Kidney epithelial cell (primary cell): ENCODE measurements at regions not wholly inside any gene's neighbourhood (a gene's known extent, or its start where the extent isn't known, plus 50 kb on each side); places are given as distances from the start of the nearest gene placed in this dataset.

Experiments
- DNase-seq: peaks from one replicate; pipeline ENCODE4 v3.0.0-alpha.2; 2010; ENCODE audit warnings: low read depth
- H3K27me3 ChIP-seq: 2 replicates; pipeline ENCODE4 v1.6.0; 2011; ENCODE audit warnings: low read length; ENCODE audit not compliant: control insufficient read depth, insufficient read depth
- H3K36me3 ChIP-seq: 2 replicates; pipeline ENCODE4 v1.5.1; 2011; ENCODE audit warnings: low read length; ENCODE audit not compliant: control insufficient read depth, insufficient read depth
- H3K4me3 ChIP-seq: 2 replicates; pipeline ENCODE4 v1.5.1; 2011; ENCODE audit warnings: low read depth, mild to moderate bottlenecking, control low read depth, low read length
- TF ChIP-seq, protein P1 (sequence below): IDR thresholded peaks from 2 replicates; pipeline ENCODE4 v1.5.1; 2011; ENCODE audit warnings: mild to moderate bottlenecking, moderate library complexity, low read length, control low read depth, inconsistent platforms; ENCODE audit not compliant: insufficient read depth, poor library complexity, severe bottlenecking

DNA sequence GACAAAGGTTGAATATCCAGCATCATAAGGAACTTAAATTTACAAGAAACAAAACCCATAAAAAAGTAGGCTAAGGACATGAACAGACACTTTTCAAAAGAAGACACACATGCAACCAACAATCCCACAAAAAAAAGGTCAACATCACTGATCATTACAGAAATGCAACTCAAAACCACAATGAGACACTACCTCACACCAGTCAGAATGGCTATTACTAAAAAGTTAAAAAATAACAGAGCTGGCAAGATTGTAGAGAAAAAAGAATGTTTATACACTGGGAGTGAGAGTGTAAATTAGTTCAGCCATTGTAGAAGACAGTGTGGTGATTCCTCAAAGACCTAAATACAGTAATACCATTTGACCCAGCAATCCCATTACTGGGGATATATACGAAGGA, 474.7 kb downstream of the TRIML1 start:
- Histone ChIP-seq H3K27me3 (no peaks in the 10 kb centered on the region), H3K36me3 (no peaks in the 10 kb centered on the region), H3K4me3 (no peak overlapping the region)
- DNase-seq, result peak; percentile 51
- TF ChIP-seq, protein P1, sequence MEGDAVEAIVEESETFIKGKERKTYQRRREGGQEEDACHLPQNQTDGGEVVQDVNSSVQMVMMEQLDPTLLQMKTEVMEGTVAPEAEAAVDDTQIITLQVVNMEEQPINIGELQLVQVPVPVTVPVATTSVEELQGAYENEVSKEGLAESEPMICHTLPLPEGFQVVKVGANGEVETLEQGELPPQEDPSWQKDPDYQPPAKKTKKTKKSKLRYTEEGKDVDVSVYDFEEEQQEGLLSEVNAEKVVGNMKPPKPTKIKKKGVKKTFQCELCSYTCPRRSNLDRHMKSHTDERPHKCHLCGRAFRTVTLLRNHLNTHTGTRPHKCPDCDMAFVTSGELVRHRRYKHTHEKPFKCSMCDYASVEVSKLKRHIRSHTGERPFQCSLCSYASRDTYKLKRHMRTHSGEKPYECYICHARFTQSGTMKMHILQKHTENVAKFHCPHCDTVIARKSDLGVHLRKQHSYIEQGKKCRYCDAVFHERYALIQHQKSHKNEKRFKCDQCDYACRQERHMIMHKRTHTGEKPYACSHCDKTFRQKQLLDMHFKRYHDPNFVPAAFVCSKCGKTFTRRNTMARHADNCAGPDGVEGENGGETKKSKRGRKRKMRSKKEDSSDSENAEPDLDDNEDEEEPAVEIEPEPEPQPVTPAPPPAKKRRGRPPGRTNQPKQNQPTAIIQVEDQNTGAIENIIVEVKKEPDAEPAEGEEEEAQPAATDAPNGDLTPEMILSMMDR, result no peak

DNA sequence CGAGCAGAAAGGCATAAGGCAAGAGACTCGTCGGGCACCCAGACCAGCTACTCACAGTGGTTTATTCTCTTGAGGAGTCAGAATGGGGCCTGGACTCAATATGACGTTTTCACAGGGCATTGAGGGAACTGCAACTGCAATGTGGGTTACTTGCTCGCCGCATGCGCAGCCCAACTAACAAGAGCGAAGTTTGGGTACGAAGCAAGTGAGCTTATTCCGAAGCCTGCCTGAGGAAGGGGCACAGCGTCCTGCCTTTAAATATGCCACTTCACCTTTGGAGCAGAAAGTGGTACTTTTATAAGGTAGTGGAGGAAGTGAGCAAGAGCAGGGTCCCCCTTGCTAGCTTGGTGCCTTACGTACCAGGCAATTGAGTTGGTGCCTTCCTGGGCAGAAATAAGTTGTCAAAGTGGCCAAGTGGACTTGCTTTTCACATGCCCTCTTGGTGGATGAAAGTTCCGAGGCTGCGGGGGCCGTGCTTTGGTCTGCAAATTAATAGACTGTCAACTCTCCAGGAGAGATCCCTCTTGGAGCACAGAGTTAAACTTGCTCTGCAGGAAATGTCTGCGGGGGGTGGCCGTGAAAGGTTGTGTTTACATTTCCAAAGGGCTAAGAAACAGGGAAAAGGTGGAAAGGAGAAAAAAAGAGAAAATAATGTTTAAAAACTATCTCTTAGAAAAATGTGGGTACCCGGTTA, 480.4 kb downstream of the TRIML1 start:
- no peaks in the 10 kb centered on the region for H3K36me3 ChIP-seq
- no peak overlapping the region for H3K4me3 ChIP-seq
- TF ChIP-seq, protein P1, result no peak
- H3K27me3 ChIP-seq, result no peaks in the 10 kb centered on the region
- DNase-seq, result no peak

DNA sequence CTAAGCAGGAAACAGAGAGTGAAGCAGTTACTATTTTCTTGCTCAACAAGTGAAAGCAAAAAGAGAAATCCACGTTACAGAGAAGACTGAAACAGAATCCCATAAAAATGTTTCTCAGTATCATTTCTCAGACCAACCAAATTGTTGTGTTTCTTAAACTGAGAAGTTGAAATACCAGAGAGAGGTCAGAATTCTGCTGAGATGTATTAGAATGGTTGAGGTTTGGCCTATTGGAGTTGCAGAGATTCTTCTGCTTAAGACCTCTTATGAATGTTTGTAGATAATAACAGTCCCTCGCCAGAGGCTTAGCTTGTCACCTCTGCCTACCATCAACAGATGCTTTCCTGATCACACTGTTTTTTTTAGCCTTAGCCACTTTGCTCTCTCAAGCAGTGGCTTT, 481.4 kb downstream of the TRIML1 start:
- TF ChIP-seq, protein P1, result no peak
- no peaks in the 10 kb centered on the region for H3K36me3 ChIP-seq
- no peaks in the 10 kb centered on the region for H3K27me3 ChIP-seq
- no peak for DNase-seq
- no peak overlapping the region for H3K4me3 ChIP-seq

DNA sequence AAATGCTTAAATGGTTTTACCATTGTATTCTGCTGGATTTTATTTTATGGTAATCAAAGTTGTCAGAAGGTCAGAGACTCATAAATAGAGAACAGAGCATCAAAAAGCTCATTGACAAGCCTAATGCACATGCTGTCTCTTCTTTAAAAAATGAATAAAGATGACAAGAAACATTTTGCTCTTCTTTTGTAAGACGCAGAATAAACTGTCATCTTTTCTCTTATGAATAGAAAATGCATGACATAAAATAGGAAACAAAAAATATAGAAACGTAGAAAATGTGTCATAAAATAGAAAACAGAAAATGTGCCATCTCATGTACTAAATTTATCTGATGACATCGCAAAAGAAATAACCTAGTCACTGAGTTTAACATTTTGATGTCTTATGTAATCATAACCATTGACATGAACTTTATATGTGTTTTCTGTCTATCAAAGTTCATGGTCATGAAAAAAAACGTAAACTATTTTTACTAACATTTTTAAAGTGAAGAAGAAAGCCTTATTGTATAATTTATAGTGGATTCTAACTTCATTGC, 484.1 kb downstream of the TRIML1 start:
- H3K4me3 ChIP-seq, result no peak overlapping the region
- TF ChIP-seq, protein P1, result no peak
- H3K27me3 ChIP-seq, result no peaks in the 10 kb centered on the region
- no peak for DNase-seq
- H3K36me3 ChIP-seq, result no peaks in the 10 kb centered on the region

DNA sequence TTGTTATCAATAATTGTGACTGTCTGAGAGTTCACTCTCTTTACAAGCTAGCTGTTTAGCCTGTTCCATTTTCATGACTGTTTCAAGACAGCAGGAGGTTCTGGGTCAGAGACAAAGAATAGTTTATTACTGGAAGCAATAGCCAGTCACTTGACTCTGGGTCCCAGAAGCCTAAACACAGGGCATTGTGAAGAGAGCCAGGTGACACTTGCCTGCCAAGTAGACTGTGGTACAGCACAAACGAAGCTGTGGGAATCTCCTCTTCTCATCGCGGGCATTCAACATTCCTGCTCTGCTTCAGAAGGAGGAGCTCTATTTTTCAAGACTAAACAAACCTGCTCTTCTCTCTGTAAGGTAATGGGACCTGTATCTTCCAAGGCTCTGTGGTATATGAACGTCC, 485.1 kb downstream of the TRIML1 start:
- no peaks in the 10 kb centered on the region for H3K36me3 ChIP-seq
- no peaks in the 10 kb centered on the region for H3K27me3 ChIP-seq
- no peak overlapping the region for H3K4me3 ChIP-seq
- no peak for DNase-seq
- TF ChIP-seq, protein P1, result no peak

DNA sequence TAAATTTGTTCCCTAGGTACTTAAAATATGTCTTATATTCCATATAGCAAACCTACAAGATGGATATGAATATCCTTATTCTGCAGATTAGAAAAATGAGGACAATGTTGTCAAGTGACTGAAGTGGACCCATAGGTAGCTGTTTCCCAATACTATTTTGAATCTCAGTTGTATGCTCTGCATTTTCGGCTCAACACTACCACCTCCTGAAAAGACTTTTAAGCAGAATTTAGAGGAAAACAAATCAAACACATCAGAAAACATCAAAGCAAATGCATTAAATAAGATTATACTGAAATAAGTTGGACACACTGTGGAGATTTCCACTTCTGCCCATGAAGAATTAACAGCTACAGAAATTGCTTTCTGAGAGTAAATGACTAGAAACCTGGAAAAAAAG, 488.7 kb downstream of the TRIML1 start:
- no peak for DNase-seq

More for the DNA sequence above, 488.7 kb downstream of the TRIML1 start:
- Histone ChIP-seq H3K27me3 (no peaks in the 10 kb centered on the region), H3K4me3 (no peak overlapping the region), H3K36me3 (no peaks in the 10 kb centered on the region)
- TF ChIP-seq, protein P1, result no peak
